Breast epithelium (tissue), 4 donors: ENCODE measurements at regions not wholly inside any gene's neighbourhood (a gene's known extent, or its start where the extent isn't known, plus 50 kb on each side); places are given as distances from the start of the nearest gene placed in this dataset.
"Not testable (repeated sequence)": the region's sequence is repeated elsewhere in the genome, so short reads cannot be mapped to it uniquely, and the experiment has no call there.

Experiments
- DNase-seq, 2 donors: peaks; one replicate each; pipeline ENCODE4 v3.0.0-alpha.2; 2019; ENCODE audit warnings: low spot score in 2 of 2
- H3K27ac ChIP-seq, 2 donors: fragments of 200-600 bp; sonication (generic) in 1 of 2; one replicate each; pipeline ENCODE4 v1.5.1; 2016 to 2019; ENCODE audit warnings: mild to moderate bottlenecking in 1 of 2
- H3K27me3 ChIP-seq, 2 donors: fragments of 200-600 bp; sonication (generic) in 1 of 2; one replicate each; pipeline versions ENCODE4 v1.5.1 to v1.6.0; 2017 to 2019; ENCODE audit warnings: control low read depth in 1 of 2, mild to moderate bottlenecking in 1 of 2
- H3K36me3 ChIP-seq: fragments of 200-600 bp; one replicate; pipeline ENCODE4 v1.5.1; 2019
- H3K4me1 ChIP-seq, 2 donors: fragments of 200-600 bp; sonication (generic); one replicate each; pipeline ENCODE4 v1.5.1; 2016 to 2019; ENCODE audit warnings: control low read depth in 1 of 2
- H3K4me3 ChIP-seq, 3 donors: fragments of 200-600 bp; sonication (generic); 1 replicate in 2 of 3; 2 replicates in 1 of 3; pipeline ENCODE4 v1.5.1; 2016 to 2019; ENCODE audit warnings: mild to moderate bottlenecking in 3 of 3, moderate library complexity in 2 of 3
- H3K9me3 ChIP-seq, 2 donors: fragments of 200-600 bp; sonication (generic) in 1 of 2; one replicate each; pipeline ENCODE4 v1.5.1; 2016 to 2019; ENCODE audit warnings: control low read depth in 1 of 2
- POLR2A ChIP-seq: fragments of 450-650 bp; IDR thresholded peaks from one replicate; pipeline ENCODE4 v1.6.1; 2016; ENCODE audit warnings: antibody characterized with exemption, mild to moderate bottlenecking, moderate library complexity
- POLR2AphosphoS5 ChIP-seq, 3 donors: sonication (generic); formaldehyde crosslinking; IDR thresholded peaks; one replicate each; pipeline ENCODE4 v1.6.1; 2017; ENCODE audit warnings: antibody characterized with exemption in 3 of 3
- intact Hi-C: fragments of 100-400 bp; cut with DNase I; formaldehyde crosslinking; loops from one replicate; pipeline ENCODE4 v1.15.1; 2023; ENCODE audit warnings: low total_unique reads
- TF ChIP-seq, protein P1 (sequence below), 3 donors: fragments of 450-650 bp; IDR thresholded peaks; one replicate each; pipeline ENCODE4 v1.5.1; 2016 to 2017; ENCODE audit warnings: antibody characterized with exemption in 3 of 3, mild to moderate bottlenecking in 3 of 3, moderate library complexity in 3 of 3

DNA sequence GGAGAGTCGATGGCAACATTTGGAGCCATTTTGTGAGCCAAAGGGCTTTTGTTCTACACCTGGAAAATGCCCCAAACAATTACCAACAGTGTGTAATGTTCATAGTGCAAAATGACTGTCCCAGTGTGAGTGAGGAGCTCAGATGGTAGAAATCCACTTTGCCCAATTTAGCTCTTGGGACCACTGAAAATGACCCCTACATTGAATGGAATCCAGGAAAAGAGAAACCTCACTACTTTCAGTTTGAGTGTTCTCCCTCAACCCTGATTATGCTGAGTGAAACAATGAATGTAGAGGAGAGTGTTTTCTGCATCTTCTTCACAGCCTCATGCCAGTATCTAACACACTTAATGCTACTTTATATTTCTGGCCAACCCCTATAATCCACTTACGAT is 84.9 kb upstream of the NRN1 start:
- intact Hi-C loops: no loop called here
- no peak for DNase-seq
- Histone ChIP-seq H3K9me3 (no peaks in the 10 kb centered on the region), H3K27me3 (no peaks in the 10 kb centered on the region), H3K27ac (no peak overlapping the region), H3K4me1 (no peaks in the 10 kb centered on the region), H3K36me3 (no peaks in the 10 kb centered on the region), H3K4me3 (no peak overlapping the region)
- no peak for TF ChIP-seq POLR2A
- no peak for TF ChIP-seq POLR2AphosphoS5 (IDR thresholded peaks at IDR 0.05)
- TF ChIP-seq, protein P1, sequence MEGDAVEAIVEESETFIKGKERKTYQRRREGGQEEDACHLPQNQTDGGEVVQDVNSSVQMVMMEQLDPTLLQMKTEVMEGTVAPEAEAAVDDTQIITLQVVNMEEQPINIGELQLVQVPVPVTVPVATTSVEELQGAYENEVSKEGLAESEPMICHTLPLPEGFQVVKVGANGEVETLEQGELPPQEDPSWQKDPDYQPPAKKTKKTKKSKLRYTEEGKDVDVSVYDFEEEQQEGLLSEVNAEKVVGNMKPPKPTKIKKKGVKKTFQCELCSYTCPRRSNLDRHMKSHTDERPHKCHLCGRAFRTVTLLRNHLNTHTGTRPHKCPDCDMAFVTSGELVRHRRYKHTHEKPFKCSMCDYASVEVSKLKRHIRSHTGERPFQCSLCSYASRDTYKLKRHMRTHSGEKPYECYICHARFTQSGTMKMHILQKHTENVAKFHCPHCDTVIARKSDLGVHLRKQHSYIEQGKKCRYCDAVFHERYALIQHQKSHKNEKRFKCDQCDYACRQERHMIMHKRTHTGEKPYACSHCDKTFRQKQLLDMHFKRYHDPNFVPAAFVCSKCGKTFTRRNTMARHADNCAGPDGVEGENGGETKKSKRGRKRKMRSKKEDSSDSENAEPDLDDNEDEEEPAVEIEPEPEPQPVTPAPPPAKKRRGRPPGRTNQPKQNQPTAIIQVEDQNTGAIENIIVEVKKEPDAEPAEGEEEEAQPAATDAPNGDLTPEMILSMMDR (IDR thresholded peaks at IDR 0.05): no peak

DNA sequence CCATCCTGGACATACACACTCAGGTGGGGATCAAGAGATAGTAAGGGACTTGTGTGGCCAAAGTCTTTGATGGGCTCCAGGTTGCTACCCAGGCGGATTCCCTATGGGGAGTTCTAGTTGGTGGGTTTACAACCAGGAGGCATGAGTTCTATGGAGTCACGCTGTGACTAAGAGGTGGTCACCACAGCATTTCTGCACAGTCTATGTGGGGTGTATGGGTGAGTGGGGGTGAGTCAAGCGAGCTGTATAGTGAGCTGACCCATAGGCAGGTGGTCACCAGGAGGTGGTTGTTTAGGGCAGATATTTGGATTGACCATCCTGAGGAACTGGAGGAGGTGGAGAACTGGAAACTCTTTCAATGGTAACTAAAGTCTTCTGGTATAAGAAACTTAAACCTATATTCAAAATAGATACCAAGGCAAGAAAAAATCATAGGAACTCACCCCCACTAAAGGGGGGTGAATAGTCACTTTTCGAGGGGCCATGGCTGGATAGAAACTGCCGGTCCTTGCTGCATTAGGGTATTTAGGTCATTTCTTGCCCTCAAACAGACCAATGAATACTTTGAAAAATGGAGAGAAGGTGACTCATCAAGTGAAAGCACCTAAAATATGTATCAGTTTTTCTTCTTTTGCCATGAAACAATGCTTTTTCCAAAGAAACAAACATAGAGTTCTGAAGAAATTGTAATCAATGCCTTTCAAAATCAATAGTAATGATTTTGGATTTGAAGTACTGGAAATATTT is 84.3 kb upstream of the NRN1 start:
- intact Hi-C loops: no loop called here
- Histone ChIP-seq H3K36me3 (no peaks in the 10 kb centered on the region), H3K27me3 (no peaks in the 10 kb centered on the region), H3K4me1 (no peaks in the 10 kb centered on the region), H3K9me3 (no peaks in the 10 kb centered on the region), H3K27ac (no peak overlapping the region), H3K4me3 (no peak overlapping the region)
- TF ChIP-seq POLR2AphosphoS5 (IDR thresholded peaks at IDR 0.05): no peak
- TF ChIP-seq, protein P1 (IDR thresholded peaks at IDR 0.05): no peak
- no peak for TF ChIP-seq POLR2A
- no peak for DNase-seq

DNA sequence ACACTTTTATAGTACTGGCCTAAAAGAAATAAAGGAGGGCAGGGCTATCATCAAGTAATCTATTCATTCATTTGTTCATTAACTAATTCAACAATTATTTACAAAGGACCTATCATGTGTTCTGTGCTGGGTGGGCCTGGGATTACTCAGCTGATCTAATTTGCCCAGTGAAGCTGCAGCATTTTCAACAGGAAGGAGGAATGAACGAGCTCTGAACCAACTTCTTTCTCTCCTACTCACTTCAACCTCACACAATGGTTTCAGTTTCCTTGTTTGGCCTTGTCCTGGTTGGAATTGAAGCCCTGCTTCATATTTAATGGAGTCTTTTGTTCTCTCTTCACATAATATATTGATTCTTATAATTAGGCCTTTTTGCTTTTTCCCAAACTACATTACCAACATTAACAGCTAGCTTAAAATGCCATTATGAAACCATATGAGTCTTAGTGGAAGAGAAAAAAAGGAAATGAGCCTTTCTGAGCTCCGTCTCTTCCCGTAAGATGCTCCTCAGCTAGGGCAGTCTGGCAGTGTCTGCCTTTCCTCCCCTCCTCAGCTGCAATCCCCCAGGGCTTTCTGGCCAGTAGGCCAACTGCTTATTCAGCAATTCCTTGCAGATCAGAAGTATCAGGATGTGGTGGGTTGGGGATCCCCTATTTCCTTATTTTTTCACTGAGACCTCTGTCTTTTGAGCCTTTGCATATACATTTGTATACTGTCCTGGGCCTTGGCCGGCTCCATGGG is 79.4 kb upstream of the NRN1 start:
- DNase-seq: no peak
- no peak for TF ChIP-seq POLR2AphosphoS5 (IDR thresholded peaks at IDR 0.05)
- TF ChIP-seq, protein P1 (IDR thresholded peaks at IDR 0.05): no peak
- TF ChIP-seq POLR2A: no peak
- Histone ChIP-seq H3K9me3 (peaks cover 3 to 18% of the 10 kb centered on the region in 2 donors), H3K36me3 (no peaks in the 10 kb centered on the region), H3K4me3 (no peak overlapping the region), H3K4me1 (no peaks in the 10 kb centered on the region), H3K27ac (no peak overlapping the region), H3K27me3 (no peaks in the 10 kb centered on the region)
- intact Hi-C loops: no loop called here

DNA sequence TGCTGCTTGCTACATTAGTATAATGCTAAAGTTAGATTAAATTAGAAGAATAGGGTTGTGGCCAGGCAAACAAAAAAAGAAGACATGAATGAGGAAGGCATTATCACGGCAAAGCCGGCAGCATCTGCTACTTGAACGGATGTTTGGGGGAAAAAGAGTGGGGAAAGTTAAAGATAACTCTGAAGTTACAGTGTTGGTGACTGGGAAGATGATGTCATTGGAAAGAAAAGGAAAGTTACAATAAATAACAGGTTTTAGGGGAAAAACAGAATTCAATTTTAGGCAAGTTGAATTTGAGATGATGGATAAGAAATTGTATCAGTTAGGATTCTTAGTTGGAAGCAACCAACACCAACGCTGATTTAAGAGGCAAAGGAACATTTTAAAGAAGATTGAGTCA is 74.2 kb upstream of the NRN1 start:
- Histone ChIP-seq H3K27me3 (no peaks in the 10 kb centered on the region), H3K36me3 (no peaks in the 10 kb centered on the region), H3K9me3 (peaks cover 3 to 18% of the 10 kb centered on the region in 2 donors), H3K4me3 (no peak overlapping the region), H3K4me1 (no peaks in the 10 kb centered on the region), H3K27ac (no peak overlapping the region)
- intact Hi-C loops: no loop called here
- DNase-seq: no peak
- TF ChIP-seq, protein P1 (IDR thresholded peaks at IDR 0.05): no peak
- TF ChIP-seq POLR2AphosphoS5 (IDR thresholded peaks at IDR 0.05) (no peak), POLR2A (no peak)

DNA sequence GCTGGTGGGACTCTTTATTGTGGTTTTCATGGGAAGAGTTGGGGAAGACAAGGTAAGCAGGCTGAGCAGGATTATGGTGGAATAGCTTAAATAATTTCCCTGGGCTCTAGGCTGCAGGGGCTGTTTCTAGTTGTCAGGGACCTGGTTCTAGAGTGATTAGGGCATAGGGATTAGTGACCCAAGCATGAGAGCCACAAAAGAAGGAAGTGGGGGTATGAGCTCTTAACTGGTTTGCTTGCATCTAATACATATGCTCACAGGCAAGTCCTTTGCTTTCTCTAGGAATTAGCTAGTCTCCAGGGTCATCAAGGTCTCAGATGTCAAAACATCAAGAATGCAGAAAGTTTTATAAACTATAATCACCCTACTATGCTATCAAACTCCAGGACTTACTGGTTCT is 67.5 kb upstream of the NRN1 start:
- Histone ChIP-seq H3K4me3 (no peak overlapping the region), H3K36me3 (no peaks in the 10 kb centered on the region), H3K27me3 (no peaks in the 10 kb centered on the region), H3K4me1 (no peaks in the 10 kb centered on the region), H3K27ac (no peak overlapping the region), H3K9me3 (no peaks in the 10 kb centered on the region)
- DNase-seq: no peak
- intact Hi-C loops: no loop called here
- no peak for TF ChIP-seq POLR2A
- TF ChIP-seq POLR2AphosphoS5 (IDR thresholded peaks at IDR 0.05): no peak
- TF ChIP-seq, protein P1 (IDR thresholded peaks at IDR 0.05): no peak

DNA sequence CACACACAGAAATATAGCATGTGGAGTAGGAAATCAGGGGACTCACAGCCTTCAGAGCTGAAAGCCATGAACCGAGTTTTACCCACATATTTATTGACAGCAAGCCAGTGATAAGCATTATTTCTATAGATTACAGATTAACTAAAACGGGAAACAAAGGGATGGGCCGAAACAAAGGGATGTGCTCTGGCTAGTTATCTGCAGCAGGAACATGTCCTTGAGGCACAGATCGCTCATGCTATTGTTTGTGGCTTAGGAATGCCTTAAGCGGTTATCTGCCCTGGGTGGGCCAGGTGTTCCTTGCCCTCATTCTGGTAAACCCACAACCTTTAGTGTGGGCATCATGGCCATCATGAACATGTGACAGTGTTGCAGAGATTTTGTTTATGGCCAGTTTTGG is 61.4 kb upstream of the NRN1 start:
- DNase-seq, H3K36me3 ChIP-seq, H3K4me1 ChIP-seq, intact Hi-C loops, H3K27me3 ChIP-seq, H3K27ac ChIP-seq, H3K4me3 ChIP-seq: not testable (repeated sequence)
- H3K9me3 ChIP-seq: peaks cover 10 to 15% of the 10 kb centered on the region in 2 donors
